ENCODE measurements at regions not wholly inside any gene's neighbourhood (a gene's known extent, or its start where the extent isn't known, plus 50 kb on each side); places are given as distances from the start of the nearest gene placed in this dataset.
A peak's percentile ranks its signal among the peaks of the same experiment; 100 is the strongest.

DNA sequence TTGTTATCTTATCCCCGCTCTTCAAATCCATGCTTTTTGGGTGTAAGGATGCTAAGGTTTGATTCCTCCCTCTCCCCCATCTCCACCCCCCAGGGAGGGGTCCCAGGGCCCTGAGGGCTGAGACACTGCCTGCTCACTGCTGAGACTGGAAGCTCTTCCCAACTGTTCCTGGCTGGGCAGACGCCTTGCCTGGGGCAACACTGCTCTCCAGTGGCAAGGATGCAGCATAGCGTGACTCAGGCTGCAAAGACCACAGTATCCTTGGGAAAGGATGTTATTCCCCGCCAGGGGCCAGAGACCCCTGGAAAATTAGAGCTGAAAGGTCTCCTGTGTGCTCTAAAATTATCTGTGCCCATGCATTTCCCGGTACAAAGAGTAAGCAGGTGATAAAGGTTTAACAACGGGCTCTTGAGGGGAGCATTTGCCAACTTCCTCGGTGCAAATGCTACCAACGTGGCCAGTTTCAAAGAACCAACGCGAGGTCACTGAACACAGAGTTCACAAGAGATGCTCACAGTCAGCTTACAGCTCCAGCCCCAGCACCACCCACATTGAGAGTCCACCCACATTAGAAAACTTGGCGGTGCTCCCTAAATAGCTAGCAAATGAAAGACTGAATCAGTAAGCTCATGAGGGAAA is 271.9 kb downstream of the NSG2 start:
- TF ChIP-seq, protein P1, sequence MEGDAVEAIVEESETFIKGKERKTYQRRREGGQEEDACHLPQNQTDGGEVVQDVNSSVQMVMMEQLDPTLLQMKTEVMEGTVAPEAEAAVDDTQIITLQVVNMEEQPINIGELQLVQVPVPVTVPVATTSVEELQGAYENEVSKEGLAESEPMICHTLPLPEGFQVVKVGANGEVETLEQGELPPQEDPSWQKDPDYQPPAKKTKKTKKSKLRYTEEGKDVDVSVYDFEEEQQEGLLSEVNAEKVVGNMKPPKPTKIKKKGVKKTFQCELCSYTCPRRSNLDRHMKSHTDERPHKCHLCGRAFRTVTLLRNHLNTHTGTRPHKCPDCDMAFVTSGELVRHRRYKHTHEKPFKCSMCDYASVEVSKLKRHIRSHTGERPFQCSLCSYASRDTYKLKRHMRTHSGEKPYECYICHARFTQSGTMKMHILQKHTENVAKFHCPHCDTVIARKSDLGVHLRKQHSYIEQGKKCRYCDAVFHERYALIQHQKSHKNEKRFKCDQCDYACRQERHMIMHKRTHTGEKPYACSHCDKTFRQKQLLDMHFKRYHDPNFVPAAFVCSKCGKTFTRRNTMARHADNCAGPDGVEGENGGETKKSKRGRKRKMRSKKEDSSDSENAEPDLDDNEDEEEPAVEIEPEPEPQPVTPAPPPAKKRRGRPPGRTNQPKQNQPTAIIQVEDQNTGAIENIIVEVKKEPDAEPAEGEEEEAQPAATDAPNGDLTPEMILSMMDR (conservative IDR thresholded peaks at IDR 0.05; ENCODE audit: low read length), result peak; percentile 79
- TF ChIP-seq EZH2phosphoT487 (IDR thresholded peaks at IDR 0.05; ENCODE audit: borderline replicate concordance, low read depth, low read length), result no peak

Measured in OCI-LY7 (cell line).